ENCODE measurements at regions not wholly inside any gene's neighbourhood (a gene's known extent, or its start where the extent isn't known, plus 50 kb on each side); places are given as distances from the start of the nearest gene placed in this dataset.

- DNase-seq (ENCODE audit: low spot score), result no peak
- H3K27me3 Mint-ChIP-seq (ENCODE audit: unreplicated experiment), result peaks cover 3% of the 10 kb centered on the region
- no peaks in the 10 kb centered on the region for H3K36me3 Mint-ChIP-seq (ENCODE audit: low read depth, unreplicated experiment)
- H3K27ac Mint-ChIP-seq (ENCODE audit: unreplicated experiment), result no peak overlapping the region
- no peaks in the 10 kb centered on the region for H3K9me3 Mint-ChIP-seq (ENCODE audit: unreplicated experiment)
- no peaks in the 10 kb centered on the region for H3K4me1 Mint-ChIP-seq (ENCODE audit: unreplicated experiment)
- TF ChIP-seq CTCF (IDR thresholded peaks at IDR 0.05; ENCODE audit: unreplicated experiment), result no peak
- no peak overlapping the region for H3K4me3 Mint-ChIP-seq (ENCODE audit: unreplicated experiment)
Observed at GRCh38 chr3:10748040-10748439, 68.0 kb upstream of the SLC6A11 start.

- Mint-ChIP-seq H3K4me3 (ENCODE audit: unreplicated experiment) (no peak overlapping the region), H3K27me3 (ENCODE audit: unreplicated experiment) (no peaks in the 10 kb centered on the region), H3K4me1 (ENCODE audit: unreplicated experiment) (peaks cover 3% of the 10 kb centered on the region), H3K27ac (ENCODE audit: unreplicated experiment) (no peak overlapping the region), H3K36me3 (ENCODE audit: low read depth, unreplicated experiment) (no peaks in the 10 kb centered on the region), H3K9me3 (ENCODE audit: unreplicated experiment) (no peaks in the 10 kb centered on the region)
- TF ChIP-seq CTCF (IDR thresholded peaks at IDR 0.05; ENCODE audit: unreplicated experiment), result no peak
- peak; percentile 89 for DNase-seq (ENCODE audit: low spot score)
Observed at GRCh38 chr3:10753964-10754363, 62.1 kb upstream of the SLC6A11 start.

- H3K36me3 Mint-ChIP-seq (ENCODE audit: low read depth, unreplicated experiment), result no peaks in the 10 kb centered on the region
- DNase-seq (ENCODE audit: low spot score), result no peak
- H3K4me3 Mint-ChIP-seq (ENCODE audit: unreplicated experiment), result no peak overlapping the region
- H3K27ac Mint-ChIP-seq (ENCODE audit: unreplicated experiment), result no peak overlapping the region
- H3K4me1 Mint-ChIP-seq (ENCODE audit: unreplicated experiment), result peaks cover 3% of the 10 kb centered on the region
- H3K27me3 Mint-ChIP-seq (ENCODE audit: unreplicated experiment), result peaks cover 1% of the 10 kb centered on the region
- no peak for TF ChIP-seq CTCF (IDR thresholded peaks at IDR 0.05; ENCODE audit: unreplicated experiment)
- no peaks in the 10 kb centered on the region for H3K9me3 Mint-ChIP-seq (ENCODE audit: unreplicated experiment)
Observed at GRCh38 chr3:10756546-10756945, 59.5 kb upstream of the SLC6A11 start.

- no peak for DNase-seq (ENCODE audit: low spot score)
Observed at GRCh38 chr3:10757021-10757820, 58.8 kb upstream of the SLC6A11 start.

More at GRCh38 chr3:10757021-10757820, 58.8 kb upstream of the SLC6A11 start:
- no peak overlapping the region for H3K4me3 Mint-ChIP-seq (ENCODE audit: unreplicated experiment)
- no peak overlapping the region for H3K27ac Mint-ChIP-seq (ENCODE audit: unreplicated experiment)
- peaks cover 3% of the 10 kb centered on the region for H3K4me1 Mint-ChIP-seq (ENCODE audit: unreplicated experiment)
- peaks cover 1% of the 10 kb centered on the region for H3K27me3 Mint-ChIP-seq (ENCODE audit: unreplicated experiment)
- H3K9me3 Mint-ChIP-seq (ENCODE audit: unreplicated experiment), result no peaks in the 10 kb centered on the region
- no peaks in the 10 kb centered on the region for H3K36me3 Mint-ChIP-seq (ENCODE audit: low read depth, unreplicated experiment)
- no peak for TF ChIP-seq CTCF (IDR thresholded peaks at IDR 0.05; ENCODE audit: unreplicated experiment)

Data from endothelial cell (in vitro differentiated cells).